GM23248 (cell line): ENCODE measurements at regions not wholly inside any gene's neighbourhood (a gene's known extent, or its start where the extent isn't known, plus 50 kb on each side); places are given as distances from the start of the nearest gene placed in this dataset.

Source experiments
- DNase-seq: peaks from one replicate; pipeline ENCODE4 v3.0.0-alpha.2; 2015
- H2AFZ ChIP-seq: fragments of 200-600 bp; sonication (generic); 2 replicates; pipeline ENCODE4 v1.6.1; 2016; ENCODE audit warnings: antibody characterized with exemption
- H3F3A ChIP-seq: fragments of 200-600 bp; sonication (generic); 2 replicates; pipeline ENCODE4 v1.6.1; 2016; ENCODE audit warnings: mild to moderate bottlenecking, antibody characterized with exemption, mixed run types; ENCODE audit not compliant: insufficient read depth
- H3K27ac ChIP-seq: fragments of 200-600 bp; sonication (generic); 2 replicates; pipeline ENCODE4 v1.5.1; 2016; ENCODE audit warnings: mild to moderate bottlenecking
- H3K27me3 ChIP-seq: fragments of 200-600 bp; sonication (generic); replicated peaks from 2 replicates; pipeline ENCODE4 v1.6.1; 2016; ENCODE audit warnings: mild to moderate bottlenecking; ENCODE audit not compliant: insufficient read depth
- H3K36me3 ChIP-seq: fragments of 200-600 bp; sonication (generic); 2 replicates; pipeline ENCODE4 v1.6.1; 2016; ENCODE audit warnings: low read depth, mild to moderate bottlenecking
- H3K4me1 ChIP-seq: fragments of 200-600 bp; sonication (generic); 2 replicates; pipeline ENCODE4 v1.6.1; 2016; ENCODE audit warnings: mild to moderate bottlenecking; ENCODE audit not compliant: insufficient read depth
- H3K4me2 ChIP-seq: fragments of 200-600 bp; sonication (generic); one replicate; pipeline ENCODE4 v1.6.1; 2016; ENCODE audit warnings: mild to moderate bottlenecking; ENCODE audit not compliant: unreplicated experiment
- H3K4me3 ChIP-seq: fragments of 200-600 bp; sonication (generic); 2 replicates; pipeline ENCODE4 v1.5.1; 2016; ENCODE audit warnings: mild to moderate bottlenecking
- H3K79me2 ChIP-seq: fragments of 200-600 bp; sonication (generic); 2 replicates; pipeline ENCODE4 v1.6.1; 2016; ENCODE audit warnings: mild to moderate bottlenecking; ENCODE audit not compliant: insufficient read depth
- H3K9ac ChIP-seq: fragments of 200-600 bp; sonication (generic); 2 replicates; pipeline ENCODE4 v1.6.1; 2016; ENCODE audit warnings: mild to moderate bottlenecking
- H3K9me2 ChIP-seq: fragments of 200-600 bp; sonication (generic); 2 replicates; pipeline ENCODE4 v1.6.1; 2016; ENCODE audit warnings: mixed run types, mild to moderate bottlenecking, moderate library complexity; ENCODE audit not compliant: insufficient read depth
- H3K9me3 ChIP-seq: fragments of 200-600 bp; sonication (generic); one replicate; pipeline ENCODE4 v1.6.1; 2017; ENCODE audit warnings: low read depth
- H4K20me1 ChIP-seq: fragments of 200-600 bp; sonication (generic); 2 replicates; pipeline ENCODE4 v1.6.0; 2016; ENCODE audit not compliant: insufficient read depth
- EZH2 ChIP-seq: fragments of 200-600 bp; sonication (generic); IDR thresholded peaks from 2 replicates; pipeline ENCODE4 v1.6.1; 2018; ENCODE audit warnings: antibody characterized with exemption, mild to moderate bottlenecking; ENCODE audit not compliant: insufficient read depth, poor library complexity, severe bottlenecking
- EZH2phosphoT487 ChIP-seq: fragments of 200-600 bp; sonication (generic); IDR thresholded peaks from 2 replicates; pipeline ENCODE4 v1.6.1; 2018; ENCODE audit warnings: antibody characterized with exemption, moderate library complexity, mild to moderate bottlenecking, low read depth; ENCODE audit not compliant: insufficient read depth
- WGBS, 2 experiments: methylation state at CpG; one replicate each; pipeline ENCODE4 v1.1.6; 2015 to 2017; ENCODE audit warnings: low lambda C conversion rate in 2 of 2, low coverage in 1 of 2; ENCODE audit errors: missing lambda C conversion rate in 2 of 2; 5-methylcytosine and 5-hydroxymethylcytosine counted together
- in situ Hi-C: fragments of 300-500 bp; cut with MboI; formaldehyde crosslinking; loops from 2 replicates; pipeline ENCODE4 v1.15.0; 2020

DNA sequence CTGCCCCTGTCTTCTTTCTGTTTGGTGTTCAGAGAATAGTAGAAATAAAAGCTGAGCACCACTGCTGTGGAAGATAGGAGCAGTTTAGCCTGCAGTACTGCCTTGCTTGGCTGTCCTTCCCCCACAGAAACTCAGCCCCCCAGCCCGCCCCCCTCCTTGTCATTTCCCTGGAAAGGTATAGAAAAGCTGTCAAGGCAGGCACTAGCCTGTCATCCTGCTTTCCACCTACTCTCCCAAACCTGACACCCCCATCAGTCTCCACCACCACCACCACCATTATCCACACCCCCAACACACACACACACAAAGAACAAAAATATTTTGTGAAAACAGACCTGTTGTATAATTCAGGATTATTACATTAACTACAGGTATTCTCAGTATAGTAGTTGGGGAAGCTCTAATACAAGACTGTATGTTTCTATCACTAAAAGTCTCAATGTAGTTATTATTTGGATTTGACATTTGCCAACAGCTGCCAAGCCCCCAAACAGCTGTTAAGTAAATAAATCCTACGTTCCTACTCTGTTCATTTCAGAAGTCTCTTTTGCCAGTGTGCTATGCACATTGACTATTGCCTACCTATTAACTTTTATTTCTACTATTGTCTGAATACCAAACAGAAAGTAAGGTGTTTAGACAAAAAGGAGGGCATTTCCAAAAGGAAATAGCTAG, 128.8 kb downstream of the CYB561 start:
- H3K9me3 ChIP-seq: no peaks in the 10 kb centered on the region
- no peaks in the 10 kb centered on the region; the same call in 1 of the 2 replicates for H3F3A ChIP-seq
- H3K27ac ChIP-seq: no peak overlapping the region
- peaks cover 37% of the 10 kb centered on the region for H3K79me2 ChIP-seq
- no peaks in the 10 kb centered on the region for H3K4me1 ChIP-seq
- no peaks in the 10 kb centered on the region for H3K9me2 ChIP-seq
- no peak overlapping the region for H3K9ac ChIP-seq
- no peaks in the 10 kb centered on the region for H3K27me3 ChIP-seq
- in situ Hi-C loops: no loop called here
- DNase-seq: no peak
- peaks cover 57% of the 10 kb centered on the region for H3K36me3 ChIP-seq
- H3K4me3 ChIP-seq: no peak overlapping the region
- H3K4me2 ChIP-seq: no peak overlapping the region
- no peaks in the 10 kb centered on the region for H4K20me1 ChIP-seq
- WGBS, 2 experiments: 80 to 82% methylated on average over 2 of the region's 2 CpGs
- TF ChIP-seq EZH2: no peak
- no peak for TF ChIP-seq EZH2phosphoT487
- no peak overlapping the region for H2AFZ ChIP-seq

DNA sequence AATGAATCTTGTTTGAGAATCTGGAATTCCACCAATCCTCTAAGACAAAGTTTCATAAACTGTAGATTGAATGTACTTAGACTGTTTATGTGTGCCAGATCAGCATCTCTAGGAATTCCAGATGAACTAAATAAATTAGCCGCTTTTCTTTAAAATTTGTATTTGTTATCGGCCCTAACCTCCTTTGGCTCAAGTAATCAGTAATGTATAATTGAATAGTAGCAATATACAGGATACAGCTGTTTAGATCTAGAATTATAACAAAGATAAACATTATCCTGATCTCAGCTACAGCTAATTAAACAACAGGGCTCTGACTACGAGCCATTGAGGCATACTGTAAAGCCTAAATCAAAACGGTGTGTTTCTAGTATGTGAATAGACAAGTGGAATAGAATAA, 120.3 kb downstream of the CYB561 start:
- TF ChIP-seq EZH2: no peak
- TF ChIP-seq EZH2phosphoT487: no peak
- 0 out of 2 replicates have a peak, but pooled peaks cover 6% of the 10 kb centered on the region for H3F3A ChIP-seq
- DNase-seq: no peak
- H3K4me1 ChIP-seq: no peaks in the 10 kb centered on the region
- no peaks in the 10 kb centered on the region for H3K9me2 ChIP-seq
- H3K79me2 ChIP-seq: peaks cover 16% of the 10 kb centered on the region; the same call in 1 of the 2 replicates
- H3K9me3 ChIP-seq: no peaks in the 10 kb centered on the region
- no peak overlapping the region for H3K27ac ChIP-seq
- WGBS, 2 experiments: 97 to 98% methylated on average over 4 of the region's 4 CpGs
- no peaks in the 10 kb centered on the region for H4K20me1 ChIP-seq
- H3K4me2 ChIP-seq: no peak overlapping the region
- no peak overlapping the region for H3K9ac ChIP-seq
- no peak overlapping the region for H2AFZ ChIP-seq
- H3K4me3 ChIP-seq: no peak overlapping the region
- H3K27me3 ChIP-seq: no peaks in the 10 kb centered on the region
- peaks cover 34% of the 10 kb centered on the region for H3K36me3 ChIP-seq
- in situ Hi-C loops: no loop called here

DNA sequence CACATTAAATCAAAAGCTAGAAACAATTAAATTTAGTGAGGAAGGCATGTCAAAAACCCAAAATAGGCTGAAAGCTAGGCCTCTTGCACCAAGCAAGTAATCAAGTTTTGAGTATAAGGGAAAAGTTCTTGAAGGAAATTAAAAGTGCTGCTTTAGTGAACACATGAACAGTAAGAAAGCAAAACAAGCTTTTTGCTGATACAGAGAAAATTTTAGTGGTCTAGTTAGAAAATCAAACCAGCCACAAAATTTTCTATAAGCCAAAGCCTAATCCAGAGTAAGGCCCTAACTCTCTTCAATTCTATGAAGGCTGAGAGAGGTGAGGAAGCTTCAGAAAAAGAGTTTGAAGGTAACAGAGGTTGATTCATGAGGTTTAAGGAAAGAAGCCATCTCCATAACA, 116.2 kb downstream of the CYB561 start:
- Histone ChIP-seq H3K4me2 (no peak overlapping the region), H3F3A (no peaks in the 10 kb centered on the region), H3K27ac (no peak overlapping the region), H3K36me3 (peaks cover 15% of the 10 kb centered on the region), H2AFZ (no peak overlapping the region), H4K20me1 (no peaks in the 10 kb centered on the region), H3K79me2 (peaks cover 17% of the 10 kb centered on the region; the same call in 1 of the 2 replicates), H3K4me3 (no peak overlapping the region), H3K27me3 (no peaks in the 10 kb centered on the region), H3K9ac (no peak overlapping the region), H3K9me2 (no peaks in the 10 kb centered on the region), H3K9me3 (no peaks in the 10 kb centered on the region), H3K4me1 (no peaks in the 10 kb centered on the region)
- in situ Hi-C loops: no loop called here
- no peak for DNase-seq
- TF ChIP-seq EZH2: no peak
- TF ChIP-seq EZH2phosphoT487: no peak

DNA sequence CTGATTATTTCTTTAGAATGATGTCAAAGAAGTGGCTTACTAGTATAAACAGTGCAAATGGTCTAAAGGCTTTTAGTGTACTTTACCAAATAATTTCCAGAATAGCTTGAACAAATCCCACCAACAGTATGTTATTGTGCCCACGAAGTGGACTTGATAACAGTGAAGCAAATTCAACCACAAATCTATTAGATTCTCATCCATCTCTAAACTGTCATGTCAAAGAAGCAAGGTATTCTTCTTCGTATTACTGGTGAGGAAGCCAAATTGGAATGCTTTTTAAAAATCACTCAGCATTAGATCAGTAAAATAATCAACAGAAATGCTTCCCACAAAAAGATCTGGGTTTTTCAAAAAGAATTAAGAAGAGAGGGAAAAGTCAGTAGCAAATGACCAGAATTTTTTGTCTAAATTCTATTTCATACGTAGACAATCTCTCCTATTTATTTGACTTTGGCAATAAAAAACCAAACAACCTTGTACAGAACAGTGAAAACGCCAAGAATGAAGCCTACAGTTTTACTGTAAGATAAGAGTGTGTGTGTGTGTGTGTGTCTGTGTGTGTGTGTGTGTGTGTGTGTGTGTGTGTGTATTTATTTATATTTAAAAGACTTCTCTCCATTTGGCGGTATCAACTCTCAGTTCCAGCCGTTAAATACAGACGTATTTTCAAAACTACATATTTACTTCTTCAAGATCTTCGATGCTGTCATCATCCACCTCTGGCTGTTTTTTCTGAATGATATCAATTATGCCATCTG, 114.6 kb downstream of the CYB561 start:
- no peak overlapping the region for H3K27ac ChIP-seq

More for the DNA sequence above, 114.6 kb downstream of the CYB561 start:
- in situ Hi-C loops: no loop called here
- Histone ChIP-seq H3K9me2 (no peaks in the 10 kb centered on the region; the same call in 1 of the 2 replicates), H3K27me3 (no peaks in the 10 kb centered on the region), H3K4me1 (no peaks in the 10 kb centered on the region), H3K36me3 (peaks cover 9% of the 10 kb centered on the region), H3K9me3 (no peaks in the 10 kb centered on the region), H3K9ac (no peak overlapping the region), H4K20me1 (no peaks in the 10 kb centered on the region), H3K4me3 (no peak overlapping the region), H3K79me2 (peaks cover 17% of the 10 kb centered on the region; the same call in 1 of the 2 replicates), H3F3A (peaks cover 4% of the 10 kb centered on the region; the same call in 1 of the 2 replicates), H3K4me2 (no peak overlapping the region), H2AFZ (no peak overlapping the region)
- 93 to 94% methylated on average over 8 of the region's 8 CpGs for WGBS, 2 experiments
- TF ChIP-seq EZH2phosphoT487 (no peak), EZH2 (no peak)
- DNase-seq: no peak
